Omental fat pad (tissue), 3 donors: ENCODE measurements at regions not wholly inside any gene's neighbourhood (a gene's known extent, or its start where the extent isn't known, plus 50 kb on each side); places are given as distances from the start of the nearest gene placed in this dataset.

Source experiments
- ATAC-seq: fragments of 150-250 bp; one replicate; pipeline ENCODE4 v1.9.1; 2016; ENCODE audit warnings: mild to moderate bottlenecking, moderate library complexity; ENCODE audit not compliant: low FRiP score
- DNase-seq: peaks from one replicate; pipeline ENCODE4 v3.0.0-alpha.2; 2019; ENCODE audit warnings: low spot score
- CTCF ChIP-seq, 3 donors: fragments of 450-650 bp; IDR thresholded peaks; one replicate each; pipeline ENCODE4 v1.5.1; 2016 to 2017; ENCODE audit warnings: antibody characterized with exemption in 3 of 3, mild to moderate bottlenecking in 3 of 3, moderate library complexity in 2 of 3

DNA sequence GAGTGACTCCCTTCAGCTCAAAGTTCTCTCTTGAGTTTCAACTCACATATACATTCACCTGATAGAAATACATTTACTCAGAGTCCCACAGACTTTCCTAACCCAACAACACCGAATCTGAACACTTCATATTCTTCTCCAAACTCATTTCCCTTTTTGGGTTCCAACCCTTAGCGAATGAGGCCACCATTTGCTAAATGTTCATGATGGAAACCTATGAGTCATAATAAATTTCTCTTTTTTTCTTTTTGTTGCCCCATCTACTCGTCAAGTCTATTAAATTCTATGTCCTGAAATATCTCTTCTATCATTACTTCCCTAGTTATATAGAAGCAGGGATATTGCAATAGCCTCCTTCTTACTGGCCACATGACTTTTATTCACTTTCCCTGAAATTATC is 100.1 kb downstream of the HLX start:
- TF ChIP-seq CTCF (IDR thresholded peaks at IDR 0.05) = no peak

DNA sequence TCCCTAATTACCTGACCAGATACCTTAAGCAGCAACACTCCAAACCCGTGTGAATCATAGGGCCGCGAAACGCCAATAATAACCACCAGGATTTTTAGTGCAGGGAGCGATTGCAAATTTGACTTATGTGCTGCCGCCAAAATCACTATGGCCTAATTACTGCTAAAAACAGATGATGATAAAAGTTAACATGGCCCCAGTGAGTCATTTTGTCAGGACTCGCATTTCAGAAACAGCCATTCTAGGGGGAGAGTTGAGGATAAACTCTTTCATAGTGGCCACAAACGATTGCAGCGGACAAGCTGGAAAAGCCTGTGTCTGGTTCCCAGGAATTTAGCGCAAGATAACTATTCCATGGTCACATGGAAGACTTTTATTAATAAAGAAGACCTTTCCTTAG is 103.4 kb downstream of the HLX start:
- ATAC-seq (no peak), DNase-seq (no peak)
- no peak for TF ChIP-seq CTCF (IDR thresholded peaks at IDR 0.05)

More for the DNA sequence above, 100.1 kb downstream of the HLX start:
- no peak for ATAC-seq
- DNase-seq = no peak

- DNase-seq (no peak), ATAC-seq (no peak)
- no peak for TF ChIP-seq CTCF (IDR thresholded peaks at IDR 0.05)
Measured at GRCh38 chr1:220983877-220984635, 104.8 kb downstream of the HLX start.

DNA sequence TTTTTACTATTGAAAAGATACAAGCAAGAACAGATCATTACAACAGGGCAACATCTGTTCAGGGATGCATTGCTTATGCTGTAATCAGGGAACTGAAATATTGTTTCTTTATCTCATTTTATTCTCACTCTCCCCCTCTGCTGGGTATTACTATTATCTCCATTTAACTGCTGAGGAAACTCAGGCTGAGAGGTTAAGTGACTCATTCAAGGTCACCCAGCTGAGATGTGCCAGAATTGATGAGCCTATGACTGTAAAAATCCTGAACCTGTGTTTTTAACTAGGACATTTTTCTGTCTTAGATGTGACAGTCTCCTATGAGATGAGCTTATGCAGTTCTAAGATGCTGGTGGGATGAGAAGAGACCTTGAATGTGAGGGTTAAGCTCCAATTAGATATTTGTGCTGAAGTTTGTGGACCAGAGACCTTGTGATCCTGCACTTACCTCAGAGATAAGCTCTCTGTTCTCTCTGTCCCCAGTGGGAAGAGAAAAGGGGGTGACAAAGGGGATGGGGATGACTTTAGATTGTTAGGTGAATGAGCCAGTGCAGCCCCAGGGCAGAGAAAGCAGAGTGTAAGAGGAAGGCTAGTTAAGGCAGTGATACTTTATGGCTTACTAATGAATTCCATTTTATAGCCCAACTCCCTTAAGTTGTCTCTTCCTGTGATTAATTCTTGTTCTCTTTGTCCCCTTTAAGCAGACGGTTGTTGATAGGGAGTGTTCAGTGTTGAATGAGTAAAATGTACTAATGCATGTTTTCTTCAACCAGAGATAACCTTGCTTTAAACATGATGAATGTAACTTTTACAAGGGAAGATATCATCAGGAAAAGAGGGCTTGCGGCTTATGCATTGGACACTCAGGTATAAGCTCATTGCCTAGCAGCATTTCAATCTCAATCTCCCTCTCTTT is 111.4 kb downstream of the HLX start:
- DNase-seq (no peak), ATAC-seq (peak; percentile 69)
- TF ChIP-seq CTCF (IDR thresholded peaks at IDR 0.05) = no peak

GRCh38 chr1:220991506-220991905 is 112.3 kb downstream of the HLX start:
- no peak for TF ChIP-seq CTCF (IDR thresholded peaks at IDR 0.05)
- no peak for DNase-seq
- peak; percentile 33 for ATAC-seq

GRCh38 chr1:220991959-220992704 is 112.9 kb downstream of the HLX start:
- TF ChIP-seq CTCF (IDR thresholded peaks at IDR 0.05) = no peak
- no peak for DNase-seq
- ATAC-seq = peak; percentile 62
